HG03108 (cell line): ENCODE measurements at regions not wholly inside any gene's neighbourhood (a gene's known extent, or its start where the extent isn't known, plus 50 kb on each side); places are given as distances from the start of the nearest gene placed in this dataset.
A peak's percentile ranks its signal among the peaks of the same experiment; 100 is the strongest.
"Not testable (repeated sequence)": the region's sequence is repeated elsewhere in the genome, so short reads cannot be mapped to it uniquely, and the experiment has no call there.

ENCODE experiments used
- ATAC-seq: cut with Tn5 transposase; IDR thresholded peaks from one replicate; pipeline ENCODE4 v1.9.1; 2021; ENCODE audit warnings: moderate library complexity; ENCODE audit not compliant: unreplicated experiment

GRCh38 chr6:179340-179950, 112.8 kb upstream of the DUSP22 start:
- no peak for ATAC-seq

GRCh38 chr6:180091-180694, 112.1 kb upstream of the DUSP22 start:
- ATAC-seq = not testable (repeated sequence)

- peak; percentile 53 for ATAC-seq
Measured at GRCh38 chr6:181049-181654, 111.1 kb upstream of the DUSP22 start.

- no peak for ATAC-seq
Measured at GRCh38 chr6:183668-184067, 108.6 kb upstream of the DUSP22 start.

- no peak for ATAC-seq
Measured at GRCh38 chr6:184161-184700, 108.1 kb upstream of the DUSP22 start.

DNA sequence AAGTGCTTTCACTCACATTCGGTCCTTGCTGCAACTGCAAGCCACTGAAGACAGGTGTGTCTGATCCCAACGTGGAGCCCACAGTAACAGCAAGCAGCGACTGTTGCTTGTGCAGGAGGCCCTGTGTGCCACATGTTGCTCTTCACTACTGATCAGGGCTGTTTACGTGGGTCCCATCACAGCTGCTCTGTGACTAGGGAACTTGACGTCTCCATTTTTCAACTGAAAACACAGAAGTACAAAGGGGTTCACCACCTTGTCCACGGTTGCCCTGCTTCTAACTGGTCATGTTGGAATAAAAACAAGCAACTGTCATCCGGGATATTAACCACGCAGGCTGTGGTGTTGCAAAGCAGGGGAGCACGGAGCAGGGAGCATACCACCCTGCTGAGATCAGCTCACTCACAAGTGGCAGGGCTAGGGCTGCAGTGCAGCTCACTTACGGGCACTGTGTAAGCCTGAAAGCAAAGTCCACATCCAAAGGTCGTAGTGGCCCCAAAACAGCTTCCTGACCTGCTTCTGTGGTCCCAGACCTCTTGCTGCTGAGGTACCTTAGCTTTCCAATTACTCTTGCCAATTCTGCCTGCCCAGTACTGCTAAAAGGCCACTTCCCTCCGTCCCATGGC, 105.8 kb upstream of the DUSP22 start:
- no peak for ATAC-seq

DNA sequence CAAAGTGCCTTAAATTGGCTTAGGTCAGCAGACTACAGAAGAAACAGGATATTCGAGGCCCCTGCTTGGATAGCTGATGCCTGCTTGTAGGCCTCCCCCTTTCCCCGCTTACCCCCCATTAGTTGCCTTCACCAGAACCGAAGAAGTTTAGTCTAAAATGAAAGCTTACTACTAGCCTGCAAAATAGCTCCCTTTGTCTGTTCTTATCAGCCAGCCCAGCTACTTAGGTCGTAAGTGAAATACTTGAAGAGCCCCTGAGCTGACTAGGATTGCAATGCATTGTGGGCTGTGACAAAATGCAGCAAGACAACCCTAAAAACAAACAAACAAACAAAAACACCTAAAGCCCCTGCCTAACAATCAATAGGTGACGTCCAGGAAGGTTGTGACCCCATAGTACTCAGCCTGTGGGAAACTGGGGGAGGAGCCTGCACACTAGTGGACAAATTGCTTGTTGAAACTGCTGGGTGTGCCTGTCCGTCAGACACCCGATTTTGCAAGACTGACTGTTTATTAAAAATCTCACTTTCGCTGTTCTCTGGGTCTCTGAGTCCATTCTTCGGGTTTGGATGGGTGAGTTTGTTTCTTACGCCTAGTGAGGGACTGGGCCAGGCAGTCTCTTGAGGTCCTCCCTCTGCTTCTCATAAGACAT, 105.0 kb upstream of the DUSP22 start:
- no peak for ATAC-seq

DNA sequence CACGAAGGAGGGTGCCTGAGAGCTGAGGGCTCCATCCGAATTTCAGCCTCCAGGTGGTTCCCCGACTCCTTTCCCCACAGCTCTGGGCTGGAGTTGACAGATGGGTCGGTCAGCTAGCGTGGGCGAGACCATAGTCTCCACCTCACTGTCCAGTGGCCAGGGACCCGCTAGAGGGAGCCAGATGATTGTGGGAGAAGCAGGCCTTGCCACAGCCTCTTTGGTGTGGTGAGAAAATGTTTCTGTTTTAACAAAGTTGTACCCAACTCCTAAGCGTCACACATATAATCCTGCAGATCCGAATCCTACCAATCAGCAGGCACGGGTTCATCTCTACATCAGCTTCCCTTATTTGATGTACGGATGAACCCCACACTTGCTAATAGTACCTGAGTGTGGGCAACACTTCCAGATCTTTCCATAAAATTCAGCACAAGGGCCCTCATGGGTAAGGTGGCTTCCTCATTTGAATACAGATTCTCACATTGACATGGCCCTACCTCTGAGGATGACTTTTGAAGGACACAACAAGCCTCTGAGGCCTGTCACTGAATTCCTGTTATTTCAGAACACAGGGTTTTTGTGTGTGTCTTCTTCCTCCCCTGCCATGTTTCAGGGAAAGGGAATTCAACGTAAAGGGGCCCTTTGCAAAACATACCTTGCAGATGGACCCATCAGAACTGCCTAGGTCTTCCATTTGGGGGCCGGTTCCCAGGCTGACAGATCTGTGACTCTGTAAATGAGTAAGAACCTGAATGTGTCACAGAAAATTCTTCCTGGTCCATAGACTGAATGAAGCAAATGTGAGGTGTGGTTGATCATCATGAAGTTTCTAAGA, 103.2 kb upstream of the DUSP22 start:
- peak; percentile 60 for ATAC-seq

DNA sequence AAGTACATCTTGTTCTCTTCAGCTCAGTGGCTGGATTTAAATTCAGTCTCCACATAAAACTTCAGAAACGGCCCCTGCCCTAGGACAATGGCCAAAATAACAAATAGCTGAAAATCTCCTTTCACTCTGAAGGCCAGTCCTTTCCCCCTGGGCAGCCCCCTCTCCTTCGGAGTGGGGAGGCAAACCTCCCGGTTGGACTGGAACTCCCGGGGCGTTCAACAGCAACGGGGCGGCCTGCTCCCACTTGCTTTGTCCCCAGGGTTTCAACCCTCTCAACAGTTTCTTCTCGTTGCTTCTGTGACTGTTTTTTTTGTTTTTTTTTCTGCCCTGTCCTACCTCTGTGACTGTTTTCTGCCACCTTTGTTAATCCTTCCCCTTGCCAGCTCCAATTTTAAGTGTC, 102.6 kb upstream of the DUSP22 start:
- peak; percentile 2 for ATAC-seq

DNA sequence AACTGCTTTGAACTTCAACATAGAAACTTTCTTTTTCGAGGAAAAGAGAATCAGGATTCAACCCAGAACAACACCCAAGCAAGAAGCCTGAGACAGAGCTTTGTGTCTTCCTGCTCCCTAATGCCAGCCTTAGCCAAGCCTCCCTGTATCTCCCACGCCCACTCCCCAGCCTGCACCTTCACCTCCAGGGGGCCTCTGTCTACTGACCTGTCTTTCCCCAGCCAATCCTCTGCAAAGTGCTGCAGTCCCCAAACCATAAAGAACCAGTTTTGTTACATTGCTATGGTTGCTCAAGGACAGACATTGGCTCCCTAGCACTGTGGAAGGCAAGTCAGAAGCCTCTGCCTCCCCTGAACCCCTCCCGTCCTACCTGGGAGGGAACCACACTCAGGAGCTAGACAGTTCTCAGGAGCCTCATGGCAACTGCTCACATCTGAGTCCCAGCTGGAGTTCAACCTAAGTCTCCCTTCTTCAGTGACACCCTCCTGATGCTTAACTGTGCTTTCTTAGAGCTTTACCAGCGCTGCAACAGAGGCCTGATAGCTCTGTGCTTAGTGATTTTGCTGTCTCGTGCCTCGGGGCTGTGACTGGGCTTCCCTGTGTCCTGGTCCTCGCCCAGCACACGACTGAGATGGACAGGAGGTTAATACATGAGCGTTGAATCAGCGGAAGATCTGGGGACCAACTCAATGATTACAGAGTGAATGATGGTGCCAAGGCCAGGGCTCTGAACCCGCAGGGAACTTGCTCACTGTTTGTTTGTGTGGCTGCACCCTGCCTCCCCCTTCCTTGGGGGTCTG, 101.5 kb upstream of the DUSP22 start:
- ATAC-seq = no peak

DNA sequence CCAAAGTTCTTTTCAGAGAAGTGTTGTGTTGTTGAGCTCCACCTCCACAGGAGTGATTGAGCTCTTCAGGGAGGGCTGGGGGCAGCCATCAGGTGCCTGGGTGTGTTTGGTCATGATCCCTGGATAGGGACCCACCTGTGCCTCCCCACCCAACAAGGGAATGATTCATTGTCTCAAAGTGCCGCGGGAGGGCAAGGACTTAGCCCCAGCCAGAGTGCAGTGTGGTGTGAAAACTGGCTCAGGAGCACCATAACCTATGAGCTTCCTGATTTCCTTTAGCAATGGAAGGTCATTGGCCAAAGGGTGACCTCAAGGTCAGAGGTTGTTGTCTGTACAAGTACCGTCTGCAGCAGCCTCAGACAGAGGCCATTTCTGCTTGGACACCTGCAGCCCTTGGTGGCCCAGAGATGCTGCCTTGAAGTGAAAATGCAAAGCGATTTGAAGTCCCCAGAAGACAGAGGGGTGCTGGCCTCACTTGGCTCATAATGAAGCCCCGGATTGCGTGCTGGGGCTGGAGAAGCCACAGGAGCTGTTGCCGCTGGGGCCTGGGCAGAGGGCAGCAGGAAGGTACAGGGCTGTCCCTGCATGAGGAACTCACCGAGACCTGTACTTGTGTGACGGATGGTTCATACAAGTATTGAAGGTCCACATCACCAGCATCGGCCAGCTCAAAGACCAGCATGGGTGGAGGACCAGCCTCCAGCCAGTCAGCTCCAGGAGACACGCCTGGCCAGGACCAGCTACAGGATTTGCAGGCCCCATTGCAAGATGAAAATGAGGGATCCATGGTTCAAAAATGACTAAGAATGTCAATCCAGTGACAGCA, 100.6 kb upstream of the DUSP22 start:
- ATAC-seq = no peak

GRCh38 chr6:192313-192664, 100.0 kb upstream of the DUSP22 start:
- no peak for ATAC-seq

GRCh38 chr6:193180-193579, 99.1 kb upstream of the DUSP22 start:
- ATAC-seq = no peak

DNA sequence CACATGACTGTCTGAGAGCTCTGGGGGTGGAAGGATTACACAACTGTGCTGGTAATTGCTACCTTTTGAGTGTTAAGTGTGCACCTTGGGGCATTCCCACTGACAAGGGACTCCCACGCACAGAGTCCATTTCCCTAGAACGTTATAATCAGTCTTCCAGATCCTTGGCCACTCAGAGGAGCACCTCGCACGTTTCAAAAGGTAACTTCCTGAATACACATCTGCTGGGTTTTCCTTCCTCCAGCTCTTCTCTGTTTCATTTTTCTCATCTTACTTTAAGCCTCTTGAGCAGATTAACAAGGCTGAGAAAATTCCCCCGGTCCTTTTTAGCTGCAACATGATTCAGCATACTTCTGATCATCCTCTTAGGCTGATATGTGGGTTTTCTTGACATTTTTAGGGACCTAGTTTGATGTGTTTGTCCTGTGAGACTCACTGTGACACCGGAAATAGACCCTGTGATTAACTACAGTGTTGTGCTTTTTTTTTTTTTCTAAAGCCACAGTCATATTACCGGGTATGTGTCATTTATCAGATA, 98.4 kb upstream of the DUSP22 start:
- ATAC-seq = no peak

DNA sequence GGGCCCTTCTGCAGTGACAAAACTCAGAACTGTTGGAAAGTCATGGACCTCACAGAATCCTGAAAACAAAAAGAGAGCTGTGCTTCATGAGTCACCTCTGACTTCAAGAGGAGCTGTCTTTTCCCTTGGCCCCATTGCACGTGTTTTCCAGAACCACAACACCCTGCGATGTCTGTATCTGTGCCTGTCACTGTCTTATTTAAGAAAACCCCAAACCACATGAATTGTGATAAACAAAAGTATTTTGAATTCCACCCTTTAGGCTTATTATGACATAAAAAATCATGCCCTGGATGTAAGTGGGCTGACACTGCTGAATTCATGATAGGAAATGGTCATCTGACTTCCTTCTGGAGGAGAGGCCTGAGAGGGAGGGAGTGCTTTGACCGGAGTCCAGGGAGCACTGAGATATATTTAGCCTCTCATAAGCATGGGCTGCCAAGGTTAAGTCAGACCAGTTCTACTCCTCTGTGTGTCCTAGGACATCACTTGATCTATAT, 96.4 kb upstream of the DUSP22 start:
- ATAC-seq = no peak

- ATAC-seq = no peak
Measured at GRCh38 chr6:196543-196942, 95.7 kb upstream of the DUSP22 start.

- ATAC-seq = no peak
Measured at GRCh38 chr6:203661-204060, 88.6 kb upstream of the DUSP22 start.

DNA sequence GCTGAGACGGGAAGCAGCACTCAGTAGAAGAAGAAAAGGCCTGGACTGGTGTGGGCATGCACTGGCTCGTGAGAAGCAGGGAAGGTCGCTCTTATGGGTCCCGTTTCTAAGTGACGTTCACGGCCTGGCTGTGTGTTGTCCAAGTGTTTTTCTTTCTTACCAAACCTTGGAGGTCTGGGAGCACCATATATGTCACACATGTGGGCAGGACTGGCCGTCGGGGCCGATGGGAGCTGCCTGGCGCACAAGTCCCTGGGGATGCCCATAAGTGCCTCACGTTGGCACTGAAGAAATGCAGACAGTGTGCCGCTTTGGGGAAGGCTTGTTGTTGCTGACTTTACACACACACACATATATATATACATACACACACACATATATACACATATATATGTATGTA, 86.0 kb upstream of the DUSP22 start:
- ATAC-seq = no peak

GRCh38 chr6:208364-208763, 83.9 kb upstream of the DUSP22 start:
- ATAC-seq = no peak
